Spleen (tissue), 11 donors: ENCODE measurements at regions not wholly inside any gene's neighbourhood (a gene's known extent, or its start where the extent isn't known, plus 50 kb on each side); places are given as distances from the start of the nearest gene placed in this dataset.

Experiments
- DNase-seq: peaks from one replicate; pipeline ENCODE4 v3.0.0-alpha.2; 2020
- H3K27ac ChIP-seq, 8 donors: fragments of 200-600 bp; sonication (generic) in 7 of 8; 1 replicate in 4 of 8; 2 replicates in 4 of 8; pipeline versions ENCODE4 v1.5.0 to v1.8.0; 2016 to 2021; ENCODE audit warnings: inconsistent platforms in 4 of 8, mild to moderate bottlenecking in 4 of 8, moderate library complexity in 1 of 8
- H3K27me3 ChIP-seq, 7 donors: fragments of 200-600 bp; sonication (generic) in 6 of 7; replicated peaks in 1 of 7; 1 replicate in 4 of 7; 2 replicates in 3 of 7; pipeline versions ENCODE4 v1.5.0 to v1.8.0; 2016 to 2021; ENCODE audit warnings: inconsistent platforms in 3 of 7, mild to moderate bottlenecking in 1 of 7
- H3K36me3 ChIP-seq, 6 donors: fragments of 200-600 bp; sonication (generic) in 5 of 6; 1 replicate in 4 of 6; 2 replicates in 2 of 6; pipeline versions ENCODE4 v1.5.0 to v1.8.0; 2016 to 2021; ENCODE audit warnings: inconsistent platforms in 2 of 6
- H3K4me1 ChIP-seq, 6 donors: fragments of 200-600 bp; sonication (generic) in 5 of 6; 1 replicate in 3 of 6; 2 replicates in 3 of 6; pipeline versions ENCODE4 v1.5.0 to v1.8.0; 2016 to 2021; ENCODE audit warnings: inconsistent platforms in 3 of 6
- H3K4me3 ChIP-seq, 8 donors: fragments of 200-600 bp; sonication (generic) in 7 of 8; 1 replicate in 4 of 8; 2 replicates in 4 of 8; pipeline versions ENCODE4 v1.5.0 to v1.8.0; 2016 to 2021; ENCODE audit warnings: inconsistent platforms in 4 of 8, mild to moderate bottlenecking in 4 of 8, moderate library complexity in 2 of 8
- H3K9me3 ChIP-seq, 8 donors: fragments of 200-600 bp; sonication (generic) in 7 of 8; 1 replicate in 4 of 8; 2 replicates in 4 of 8; pipeline versions ENCODE4 v1.5.0 to v1.8.0; 2016 to 2021; ENCODE audit warnings: inconsistent platforms in 4 of 8
- CTCF ChIP-seq, 11 experiments: fragments of 200-600 bp in 7 of 11; fragments of 450-650 bp in 4 of 11; sonication (generic) in 4 of 11; IDR thresholded peaks in 8 of 11; conservative IDR thresholded peaks in 3 of 11; 1 replicate in 7 of 11; 2 replicates in 4 of 11; pipeline versions ENCODE4 v1.4.0 to v1.8.0; 2016 to 2021; ENCODE audit warnings: antibody characterized with exemption in 11 of 11, inconsistent platforms in 4 of 11, mild to moderate bottlenecking in 1 of 11
- POLR2A ChIP-seq, 3 donors: fragments of 450-650 bp; IDR thresholded peaks; one replicate each; pipeline ENCODE4 v1.5.1; 2017; ENCODE audit warnings: antibody characterized with exemption in 3 of 3, mild to moderate bottlenecking in 1 of 3
- POLR2AphosphoS5 ChIP-seq, 3 donors: sonication (generic); formaldehyde crosslinking; IDR thresholded peaks; one replicate each; pipeline ENCODE4 v1.5.1; 2017; ENCODE audit warnings: antibody characterized with exemption in 3 of 3
- WGBS, 5 donors: extraction: QIAGEN DNeasy Blood & Tissue Kit in 3 of 5; methylation state at CpG; one replicate each; pipeline versions ENCODE4 v1.1.5 to v1.1.7; 2013 to 2018; 5-methylcytosine and 5-hydroxymethylcytosine counted together
- intact Hi-C: fragments of 100-400 bp; cut with DNase I; formaldehyde crosslinking; loops from one replicate; pipeline ENCODE4 v1.15.0; 2023; ENCODE audit warnings: low total_unique reads
- donor health status: healthy with polysubstance abuse.
- donor health status: DM: no; HTN: no; CAD: no; lungs with moderate emphysema.
- donor health status: DM: no; HTN: no; CAD: no.
- donor health status: Bipolar disorder and iron deficiency.
- donor health status: healthy.
- donor health status: DM: no; HTN: no; CAD: no.
- donor health status: DM: yes; HTN: yes; CAD: no.

GRCh38 chr2:5464657-5465056, 227.5 kb upstream of the SOX11 start:
- no peak for TF ChIP-seq POLR2A (IDR thresholded peaks at IDR 0.05)
- TF ChIP-seq CTCF (IDR thresholded peaks at IDR 0.05 in 8 of 11, conservative IDR thresholded peaks at IDR 0.05 in 3 of 11), result no peak
- no peak for TF ChIP-seq POLR2AphosphoS5 (IDR thresholded peaks at IDR 0.05)
- H3K27me3 ChIP-seq, result no peaks in the 10 kb centered on the region
- no peak overlapping the region for H3K4me3 ChIP-seq
- H3K4me1 ChIP-seq, result no peaks in the 10 kb centered on the region
- intact Hi-C loops, result no loop called here
- no peak overlapping the region for H3K27ac ChIP-seq
- WGBS, 5 donors, result 81 to 88% (median 85%) methylated on average over 5 of the region's 5 CpGs
- no peaks in the 10 kb centered on the region for H3K36me3 ChIP-seq
- H3K9me3 ChIP-seq, result no peaks in the 10 kb centered on the region
- DNase-seq, result no peak

GRCh38 chr2:5465859-5466258, 226.3 kb upstream of the SOX11 start:
- intact Hi-C loops, result no loop called here
- Histone ChIP-seq H3K27ac (no peak overlapping the region), H3K36me3 (no peaks in the 10 kb centered on the region), H3K9me3 (no peaks in the 10 kb centered on the region), H3K27me3 (no peaks in the 10 kb centered on the region), H3K4me1 (no peaks in the 10 kb centered on the region), H3K4me3 (no peak overlapping the region)
- WGBS, 5 donors, result 51 to 68% (median 61%) methylated on average over 5 of the region's 5 CpGs
- TF ChIP-seq CTCF (IDR thresholded peaks at IDR 0.05 in 8 of 11, conservative IDR thresholded peaks at IDR 0.05 in 3 of 11) (no peak), POLR2A (IDR thresholded peaks at IDR 0.05) (no peak)
- DNase-seq, result no peak

- Histone ChIP-seq H3K27ac (no peak overlapping the region), H3K9me3 (no peaks in the 10 kb centered on the region), H3K4me1 (no peaks in the 10 kb centered on the region), H3K36me3 (no peaks in the 10 kb centered on the region), H3K27me3 (no peaks in the 10 kb centered on the region), H3K4me3 (no peak overlapping the region)
- no peak for DNase-seq
- intact Hi-C loops, result no loop called here
- WGBS, 5 donors, result 79 to 87% (median 86%) methylated on average over 15 of the region's 15 CpGs
- TF ChIP-seq POLR2AphosphoS5 (IDR thresholded peaks at IDR 0.05), result no peak
- TF ChIP-seq CTCF (IDR thresholded peaks at IDR 0.05 in 8 of 11, conservative IDR thresholded peaks at IDR 0.05 in 3 of 11), result no peak
- no peak for TF ChIP-seq POLR2A (IDR thresholded peaks at IDR 0.05)
Observed at GRCh38 chr2:5467178-5467905, 224.8 kb upstream of the SOX11 start.

- Histone ChIP-seq H3K4me1 (no peaks in the 10 kb centered on the region), H3K27me3 (no peaks in the 10 kb centered on the region), H3K4me3 (no peak overlapping the region), H3K9me3 (no peaks in the 10 kb centered on the region), H3K27ac (no peak overlapping the region), H3K36me3 (no peaks in the 10 kb centered on the region)
- no peak for DNase-seq
- intact Hi-C loops, result no loop called here
- TF ChIP-seq POLR2A (IDR thresholded peaks at IDR 0.05) (no peak), POLR2AphosphoS5 (IDR thresholded peaks at IDR 0.05) (no peak), CTCF (IDR thresholded peaks at IDR 0.05 in 8 of 11, conservative IDR thresholded peaks at IDR 0.05 in 3 of 11) (no peak)
- WGBS, 5 donors, result 83 to 87% (median 84%) methylated on average over 4 of the region's 4 CpGs
Observed at GRCh38 chr2:5472673-5473072, 219.5 kb upstream of the SOX11 start.
